Stimulated activated CD4-positive, alpha-beta T cell treated with anti-CD3 and anti-CD28 coated beads, Interleukin-15, amount 100 ng/mL, for 24 hours (primary cell): ENCODE measurements at regions not wholly inside any gene's neighbourhood (a gene's known extent, or its start where the extent isn't known, plus 50 kb on each side); places are given as distances from the start of the nearest gene placed in this dataset.
"Not testable (repeated sequence)": the region's sequence is repeated elsewhere in the genome, so short reads cannot be mapped to it uniquely, and the experiment has no call there.

Source experiments
- DNase-seq: peaks from one replicate; pipeline ENCODE4 v3.0.0-alpha.2; 2020

- DNase-seq: no peak
Measured at GRCh38 chr21:16187603-16188301, 458.0 kb downstream of the USP25 start.

GRCh38 chr21:16192902-16193301 is 463.1 kb downstream of the USP25 start:
- DNase-seq: no peak

- DNase-seq: no peak
Measured at GRCh38 chr21:16193496-16194094, 463.8 kb downstream of the USP25 start.

GRCh38 chr21:16194095-16194787 is 464.5 kb downstream of the USP25 start:
- peak; percentile 3 for DNase-seq

- no peak for DNase-seq
Measured at GRCh38 chr21:16194788-16195537, 465.2 kb downstream of the USP25 start.

GRCh38 chr21:16195538-16195910 is 465.7 kb downstream of the USP25 start:
- DNase-seq: no peak

- DNase-seq: no peak
Measured at GRCh38 chr21:16196001-16196400, 466.2 kb downstream of the USP25 start.

GRCh38 chr21:16198546-16198945 is 468.8 kb downstream of the USP25 start:
- no peak for DNase-seq

GRCh38 chr21:16199539-16199938 is 469.8 kb downstream of the USP25 start:
- no peak for DNase-seq

GRCh38 chr21:16201718-16202117 is 471.9 kb downstream of the USP25 start:
- no peak for DNase-seq

GRCh38 chr21:16205527-16205926 is 475.7 kb downstream of the USP25 start:
- no peak for DNase-seq

GRCh38 chr21:16211339-16212303 is 481.8 kb downstream of the USP25 start:
- DNase-seq: no peak

- no peak for DNase-seq
Measured at GRCh38 chr21:16213518-16213917, 483.7 kb downstream of the USP25 start.

GRCh38 chr21:16215193-16215592 is 485.4 kb downstream of the USP25 start:
- no peak for DNase-seq

- DNase-seq: no peak
Measured at GRCh38 chr21:16215663-16216183, 485.9 kb downstream of the USP25 start.

- no peak for DNase-seq
Measured at GRCh38 chr21:16216288-16216962, 486.6 kb downstream of the USP25 start.

GRCh38 chr21:16218682-16219343 is 489.0 kb downstream of the USP25 start:
- no peak for DNase-seq

GRCh38 chr21:16224756-16225155 is 495.0 kb downstream of the USP25 start:
- DNase-seq: not testable (repeated sequence)

GRCh38 chr21:16239659-16240265 is 510.0 kb downstream of the USP25 start:
- no peak for DNase-seq

GRCh38 chr21:16241016-16241415 is 511.2 kb downstream of the USP25 start:
- DNase-seq: no peak
